Endothelial cell of umbilical vein (primary cell): ENCODE measurements at regions not wholly inside any gene's neighbourhood (a gene's known extent, or its start where the extent isn't known, plus 50 kb on each side); places are given as distances from the start of the nearest gene placed in this dataset.

Source experiments
- BruUV-seq: library from RNA; stranded (reverse); fragments of 400-500 nt; replicated peaks from 2 replicates; lab custom pipeline; 2021; lab: Mats Ljungman, UMichigan
- CTCF ChIA-PET: fragments of 300-600, 350-600 bp; sonication (Branson Sonifier 250); formaldehyde crosslinking; loops from one replicate; lab custom pipeline; 2021; ENCODE audit warnings: antibody characterized with exemption, inconsistent platforms; lab: Charles Lee
- POLR2A ChIA-PET: fragments of 300-600, 350-600 bp; sonication (Branson Sonifier 250); formaldehyde crosslinking; loops from one replicate; lab custom pipeline; 2021; ENCODE audit warnings: antibody characterized with exemption, inconsistent platforms; lab: Charles Lee
- DNase-seq: peaks from one replicate; pipeline ENCODE4 v3.0.0-alpha.2; 2011; ENCODE audit warnings: low read depth, low spot score
- FAIRE-seq: peaks from 2 replicates; lab custom pipeline; 2011; peaks lifted over from hg19 to GRCh38; lab: Jason Lieb, UNC
- H2AFZ ChIP-seq: 2 replicates; pipeline ENCODE4 v1.6.0; 2012; ENCODE audit warnings: low read depth, low read length, control low read depth, inconsistent platforms
- H3K27ac ChIP-seq: 2 replicates; pipeline ENCODE4 v1.5.1; 2011; ENCODE audit warnings: low read depth, mild to moderate bottlenecking, control low read depth, low read length, moderate library complexity; ENCODE audit not compliant: insufficient read depth
- H3K27me3 ChIP-seq, 2 experiments: 2 replicates each; pipeline versions ENCODE4 v1.6.0 to v1.6.1; 2011; ENCODE audit warnings: low read length in 2 of 2, mixed read lengths in 1 of 2; ENCODE audit not compliant: control insufficient read depth in 2 of 2, insufficient read depth in 2 of 2
- H3K36me3 ChIP-seq, 2 experiments: 2 replicates in 1 of 2; 3 replicates in 1 of 2; pipeline ENCODE4 v1.5.1; 2011; ENCODE audit warnings: low read length in 2 of 2, mild to moderate bottlenecking in 1 of 2, moderate library complexity in 1 of 2; ENCODE audit not compliant: control insufficient read depth in 2 of 2, insufficient read depth in 2 of 2; ENCODE audit errors: extremely low read depth in 1 of 2
- H3K4me1 ChIP-seq: 3 replicates; pipeline ENCODE4 v1.5.1; 2011; ENCODE audit warnings: mild to moderate bottlenecking, low read length; ENCODE audit not compliant: control insufficient read depth, insufficient read depth; ENCODE audit errors: extremely low read depth
- H3K4me2 ChIP-seq: 2 replicates; pipeline ENCODE4 v1.6.1; 2011; ENCODE audit warnings: low read length, control low read depth, mixed read lengths; ENCODE audit not compliant: insufficient read depth
- H3K4me3 ChIP-seq, 3 experiments: fragments of 200-600 bp in 1 of 3; sonication (generic), shearing (Covaris generic) in 1 of 3; replicated peaks in 1 of 3; 2 replicates each; pipeline ENCODE4 v1.5.1; 2011 to 2016; ENCODE audit warnings: control low read depth in 3 of 3, low read length in 3 of 3, mild to moderate bottlenecking in 2 of 3, inconsistent platforms in 1 of 3, low read depth in 1 of 3, moderate library complexity in 1 of 3; ENCODE audit not compliant: insufficient read depth in 1 of 3
- H3K79me2 ChIP-seq: 2 replicates; pipeline ENCODE4 v1.6.0; 2012; ENCODE audit warnings: low read length, inconsistent platforms; ENCODE audit not compliant: control insufficient read depth, insufficient read depth
- H3K9ac ChIP-seq: replicated peaks from 2 replicates; pipeline ENCODE3; 2011; ENCODE audit warnings: low read length, control low read depth; ENCODE audit not compliant: insufficient read depth; ENCODE audit errors: extremely low read depth
- H3K9me1 ChIP-seq: replicated peaks from 3 replicates; pipeline ENCODE4 v1.6.0; 2011; ENCODE audit warnings: mild to moderate bottlenecking, low read length; ENCODE audit not compliant: control insufficient read depth, insufficient read depth; ENCODE audit errors: extremely low read depth
- H3K9me3 ChIP-seq: replicated peaks from 2 replicates; pipeline ENCODE4 v1.5.1; 2012; ENCODE audit warnings: low read length, inconsistent platforms; ENCODE audit not compliant: control insufficient read depth, insufficient read depth
- H4K20me1 ChIP-seq: replicated peaks from 2 replicates; pipeline ENCODE3; 2011; ENCODE audit warnings: mild to moderate bottlenecking, low read length; ENCODE audit not compliant: control insufficient read depth, insufficient read depth; ENCODE audit errors: extremely low read depth
- CTCF ChIP-seq, 2 donors: IDR thresholded peaks; 1 replicate in 1 of 2; 2 replicates in 1 of 2; pipeline ENCODE4 v1.5.1; 2011; ENCODE audit warnings: low read length in 2 of 2, mild to moderate bottlenecking in 2 of 2, moderate library complexity in 2 of 2, control low read depth in 1 of 2, inconsistent platforms in 1 of 2, low read depth in 1 of 2; ENCODE audit not compliant: insufficient read depth in 1 of 2; ENCODE audit errors: extremely low read depth in 1 of 2
- EZH2 ChIP-seq: IDR thresholded peaks from 2 replicates; pipeline ENCODE4 v1.6.1; 2012; ENCODE audit warnings: borderline replicate concordance, low read depth, mild to moderate bottlenecking, moderate library complexity, low read length, inconsistent platforms; ENCODE audit not compliant: severe bottlenecking
- FOS ChIP-seq: IDR thresholded peaks from 2 replicates; pipeline ENCODE4 v1.6.1; 2011; ENCODE audit warnings: mild to moderate bottlenecking, low read length, moderate library complexity, borderline replicate concordance; ENCODE audit not compliant: insufficient read depth
- GATA2 ChIP-seq: IDR thresholded peaks from 2 replicates; pipeline ENCODE4 v1.7.0; 2011; ENCODE audit warnings: low read depth, mild to moderate bottlenecking, moderate library complexity, mixed read lengths, low read length; ENCODE audit not compliant: insufficient read length, insufficient read depth
- JUN ChIP-seq: IDR thresholded peaks from 2 replicates; pipeline ENCODE4 v1.6.1; 2011; ENCODE audit warnings: borderline replicate concordance, low read depth; ENCODE audit not compliant: insufficient read length, insufficient read depth
- MYC ChIP-seq: IDR thresholded peaks from one replicate; pipeline ENCODE4 v1.6.1; 2011; ENCODE audit warnings: mild to moderate bottlenecking, low read depth, low read length
- POLR2A ChIP-seq: IDR thresholded peaks from 2 replicates; pipeline ENCODE4 v1.6.1; 2012; ENCODE audit warnings: low read depth, mild to moderate bottlenecking, control low read depth, low read length
- POLR2AphosphoS5 ChIP-seq: IDR thresholded peaks from 2 replicates; pipeline ENCODE4 v1.6.1; 2012; ENCODE audit warnings: low read depth, mild to moderate bottlenecking, control low read depth, low read length, moderate library complexity; ENCODE audit not compliant: insufficient read depth
- dilution Hi-C: fragments of 300-500 bp; cut with MboI; formaldehyde crosslinking; loops from one replicate; pipeline ENCODE4 v1.15.0; 2019; ENCODE audit warnings: low sequenced_read_pairs; ENCODE audit not compliant: extremely low pct_ligation_motif_present
- intact Hi-C: fragments of 100-400 bp; cut with micrococcal nuclease; formaldehyde crosslinking; loops from one replicate; pipeline ENCODE4 v1.10.0; 2022
- TF ChIP-seq, protein P1 (sequence below): IDR thresholded peaks from 2 replicates; pipeline ENCODE4 v1.6.1; 2011; ENCODE audit not compliant: insufficient read depth, insufficient read length

- no peak overlapping the region for H2AFZ ChIP-seq
- no peaks in the 10 kb centered on the region for H3K27me3 ChIP-seq
- H3K9me3 ChIP-seq = no peaks in the 10 kb centered on the region
- no peak overlapping the region for H3K4me3 ChIP-seq
- ChIA-PET POLR2A (no interaction called here), CTCF (no interaction called here)
- no peaks in the 10 kb centered on the region for H3K79me2 ChIP-seq
- no peak overlapping the region for H3K4me2 ChIP-seq
- no peak for DNase-seq
- H3K27ac ChIP-seq = no peak overlapping the region
- intact Hi-C loops (no loop called here), dilution Hi-C loops (no loop called here)
- H3K36me3 ChIP-seq = no peaks in the 10 kb centered on the region
- BruUV-seq = no TSS peak
- H3K4me1 ChIP-seq = no peaks in the 10 kb centered on the region
- no peaks in the 10 kb centered on the region for H3K9me1 ChIP-seq
- TF ChIP-seq CTCF (IDR thresholded peaks at IDR 0.05; ENCODE audit: extremely low read depth in 1 of 2, insufficient read depth in 1 of 2, low read depth in 1 of 2, low read length in 2 of 2) (no peak), GATA2 (no peak), MYC (no peak), POLR2AphosphoS5 (no peak)
- no peaks in the 10 kb centered on the region for H4K20me1 ChIP-seq
- H3K9ac ChIP-seq = no peak overlapping the region
- FAIRE-seq = no peak
Observed at GRCh38 chr4:157768419-157768818, 404.4 kb downstream of the GASK1B start.

- TF ChIP-seq EZH2 (no peak), POLR2AphosphoS5 (no peak), GATA2 (no peak), JUN (no peak), POLR2A (no peak), FOS (no peak), CTCF (IDR thresholded peaks at IDR 0.05; ENCODE audit: extremely low read depth in 1 of 2, insufficient read depth in 1 of 2, low read depth in 1 of 2, low read length in 2 of 2) (no peak), MYC (no peak)
- TF ChIP-seq, protein P1, sequence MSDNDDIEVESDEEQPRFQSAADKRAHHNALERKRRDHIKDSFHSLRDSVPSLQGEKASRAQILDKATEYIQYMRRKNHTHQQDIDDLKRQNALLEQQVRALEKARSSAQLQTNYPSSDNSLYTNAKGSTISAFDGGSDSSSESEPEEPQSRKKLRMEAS = no peak
- H4K20me1 ChIP-seq = no peaks in the 10 kb centered on the region
- H3K9me3 ChIP-seq = no peaks in the 10 kb centered on the region
- DNase-seq (no peak), FAIRE-seq (no peak)
- no TSS peak for BruUV-seq
- ChIA-PET CTCF (interaction anchor here (1.4 kb wide), 1 partner anchor 22 kb away, joined by 3 read pairs; no protein-coding TSS in a partner anchor), POLR2A (no interaction called here)
- no peak overlapping the region for H3K9ac ChIP-seq
- H3K4me2 ChIP-seq = no peak overlapping the region
- intact Hi-C loops = no loop called here
- dilution Hi-C loops = no loop called here
- H3K79me2 ChIP-seq = no peaks in the 10 kb centered on the region
- H2AFZ ChIP-seq = no peak overlapping the region
- H3K36me3 ChIP-seq = no peaks in the 10 kb centered on the region
- H3K27me3 ChIP-seq = no peaks in the 10 kb centered on the region
- no peaks in the 10 kb centered on the region for H3K9me1 ChIP-seq
- H3K4me1 ChIP-seq = no peaks in the 10 kb centered on the region
- H3K27ac ChIP-seq = no peak overlapping the region
- H3K4me3 ChIP-seq = no peak overlapping the region
Observed at GRCh38 chr4:157763490-157763889, 409.3 kb downstream of the GASK1B start.
